ENCODE measurements at regions not wholly inside any gene's neighbourhood (a gene's known extent, or its start where the extent isn't known, plus 50 kb on each side); places are given as distances from the start of the nearest gene placed in this dataset.

GRCh38 chr5:60232036-60232795, 338.7 kb upstream of the PDE4D start:
- Histone ChIP-seq H3K27ac (no peak overlapping the region), H3K36me3 (no peaks in the 10 kb centered on the region), H3K9me3 (no peaks in the 10 kb centered on the region), H3K4me3 (no peak overlapping the region), H3K27me3 (no peaks in the 10 kb centered on the region), H3K4me1 (no peaks in the 10 kb centered on the region)
- 69 to 72% methylated on average over 2 of the region's 2 CpGs for WGBS, 2 donors (ENCODE audit: low coverage in 1 of 2)
- intact Hi-C loops (cut with DNase I; ENCODE audit: low total_unique reads) = no loop called here
- no peak for DNase-seq
- in situ Hi-C loops (cut with MboI; ENCODE audit: low pct_ligation_motif_present in 1 of 4, low pct_unique_long_range_greater_than_20kb in 1 of 4, low sequenced_read_pairs in 3 of 4) = no loop called here
- TF ChIP-seq EP300 (IDR thresholded peaks at IDR 0.05; ENCODE audit: low read depth) = no peak
- no peak for TF ChIP-seq POLR2AphosphoS5 (IDR thresholded peaks at IDR 0.05)
- no peak for TF ChIP-seq CTCF (IDR thresholded peaks at IDR 0.05)
- TF ChIP-seq POLR2A (IDR thresholded peaks at IDR 0.05) = no peak

DNA sequence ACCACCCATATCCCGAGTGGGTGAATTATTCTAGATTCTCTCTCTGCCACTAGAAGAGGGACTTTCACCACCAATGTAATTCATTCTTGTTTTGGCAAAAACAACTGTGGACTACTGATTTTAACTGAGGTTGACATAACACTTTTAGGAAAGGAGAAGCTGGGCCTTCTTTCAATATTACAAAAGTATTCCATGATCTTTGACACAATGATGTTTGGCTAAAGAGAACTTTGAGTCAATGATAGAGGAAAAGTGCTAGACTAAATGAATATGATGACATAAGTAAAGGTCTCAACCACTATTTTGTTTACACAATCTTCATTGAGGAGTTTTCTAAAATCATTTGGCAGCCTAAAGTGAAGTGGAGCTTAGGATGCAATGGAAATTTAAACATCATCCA, 336.9 kb upstream of the PDE4D start:
- Histone ChIP-seq H3K27ac (no peak overlapping the region), H3K9me3 (no peaks in the 10 kb centered on the region), H3K4me1 (no peaks in the 10 kb centered on the region), H3K36me3 (no peaks in the 10 kb centered on the region), H3K27me3 (no peaks in the 10 kb centered on the region), H3K4me3 (no peak overlapping the region)
- TF ChIP-seq POLR2AphosphoS5 (IDR thresholded peaks at IDR 0.05) (no peak), EP300 (IDR thresholded peaks at IDR 0.05; ENCODE audit: low read depth) (no peak), CTCF (IDR thresholded peaks at IDR 0.05) (no peak), POLR2A (IDR thresholded peaks at IDR 0.05) (no peak)
- intact Hi-C loops (cut with DNase I; ENCODE audit: low total_unique reads) (no loop called here), in situ Hi-C loops (cut with MboI; ENCODE audit: low pct_ligation_motif_present in 1 of 4, low pct_unique_long_range_greater_than_20kb in 1 of 4, low sequenced_read_pairs in 3 of 4) (no loop called here)
- WGBS, 2 donors (ENCODE audit: low coverage in 1 of 2) = 75 to 95% methylated on average over 1 of the region's 1 CpG
- DNase-seq = no peak

DNA sequence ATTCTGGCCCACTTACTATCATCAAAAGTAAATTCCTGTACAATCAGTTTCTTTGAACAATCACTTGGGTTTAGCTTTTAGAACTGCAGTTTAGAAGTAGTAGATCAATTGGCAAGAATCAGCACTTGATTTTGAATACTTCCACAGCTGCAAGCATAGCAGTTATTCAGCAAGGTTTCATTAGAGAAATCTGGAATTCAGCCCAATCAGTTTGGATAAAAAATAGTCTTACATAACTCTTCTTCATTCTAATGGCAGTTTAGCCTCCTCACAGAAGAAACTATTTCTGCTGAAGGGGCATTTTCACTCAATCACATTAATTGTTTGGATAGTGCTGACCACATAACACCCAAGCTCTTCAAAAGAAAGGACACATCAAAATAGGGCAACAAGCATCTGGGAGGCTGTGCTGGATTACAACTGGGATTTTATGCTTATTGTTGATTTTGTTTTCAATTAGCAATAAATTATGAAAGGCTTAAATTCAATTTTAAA, 336.2 kb upstream of the PDE4D start:
- H3K27ac ChIP-seq = no peak overlapping the region
- intact Hi-C loops (cut with DNase I; ENCODE audit: low total_unique reads) (no loop called here), in situ Hi-C loops (cut with MboI; ENCODE audit: low pct_ligation_motif_present in 1 of 4, low pct_unique_long_range_greater_than_20kb in 1 of 4, low sequenced_read_pairs in 3 of 4) (no loop called here)
- TF ChIP-seq EP300 (IDR thresholded peaks at IDR 0.05; ENCODE audit: low read depth) (no peak), POLR2AphosphoS5 (IDR thresholded peaks at IDR 0.05) (no peak), POLR2A (IDR thresholded peaks at IDR 0.05) (no peak), CTCF (IDR thresholded peaks at IDR 0.05) (no peak)
- H3K4me3 ChIP-seq = no peak overlapping the region
- no peak for DNase-seq
- H3K27me3 ChIP-seq = no peaks in the 10 kb centered on the region
- H3K4me1 ChIP-seq = no peaks in the 10 kb centered on the region
- no peaks in the 10 kb centered on the region for H3K9me3 ChIP-seq
- no peaks in the 10 kb centered on the region for H3K36me3 ChIP-seq

DNA sequence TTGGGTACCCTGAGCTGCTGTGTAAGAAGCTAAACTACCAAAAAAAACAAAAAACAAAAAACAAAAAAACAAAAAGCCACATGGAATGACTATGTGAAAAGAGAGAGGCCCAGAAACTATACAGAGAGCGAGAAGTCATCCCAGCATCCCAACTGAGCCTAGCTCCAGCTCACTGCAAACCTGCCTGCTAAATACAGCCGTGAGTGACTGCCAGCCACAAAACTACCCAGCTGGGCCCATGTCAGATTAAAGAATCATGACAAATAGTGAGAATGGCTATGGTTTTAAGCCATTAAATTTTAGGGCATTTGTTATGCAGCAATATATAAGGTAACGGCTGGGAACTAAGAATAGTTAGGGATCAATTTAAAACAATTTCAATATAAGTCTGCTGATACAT, 335.1 kb upstream of the PDE4D start:
- no peak for DNase-seq
- WGBS, 2 donors (ENCODE audit: low coverage in 1 of 2) = 86 to 89% methylated on average over 2 to 3 of the region's 3 CpGs
- Histone ChIP-seq H3K36me3 (no peaks in the 10 kb centered on the region), H3K4me3 (no peak overlapping the region), H3K27ac (no peak overlapping the region), H3K9me3 (no peaks in the 10 kb centered on the region), H3K4me1 (no peaks in the 10 kb centered on the region), H3K27me3 (no peaks in the 10 kb centered on the region)
- in situ Hi-C loops (cut with MboI; ENCODE audit: low pct_ligation_motif_present in 1 of 4, low pct_unique_long_range_greater_than_20kb in 1 of 4, low sequenced_read_pairs in 3 of 4) = no loop called here
- intact Hi-C loops (cut with DNase I; ENCODE audit: low total_unique reads) = no loop called here
- TF ChIP-seq CTCF (IDR thresholded peaks at IDR 0.05) = no peak
- no peak for TF ChIP-seq EP300 (IDR thresholded peaks at IDR 0.05; ENCODE audit: low read depth)
- no peak for TF ChIP-seq POLR2AphosphoS5 (IDR thresholded peaks at IDR 0.05)
- no peak for TF ChIP-seq POLR2A (IDR thresholded peaks at IDR 0.05)

Measured in transverse colon (tissue), 4 donors.